ENCODE measurements at regions not wholly inside any gene's neighbourhood (a gene's known extent, or its start where the extent isn't known, plus 50 kb on each side); places are given as distances from the start of the nearest gene placed in this dataset.

- no peak overlapping the region for H3K27ac ChIP-seq (ENCODE audit: insufficient read length, low read depth, low read length)
- no CpG with 5 or more reads among the region's 2 CpGs for WGBS (ENCODE audit: extremely low coverage, insufficient read length, low lambda C conversion rate)
- no peak overlapping the region for H2AFZ ChIP-seq (ENCODE audit: low read length)
- Mint-ChIP-seq H3K27me3 (ENCODE audit: low read depth) (no peaks in the 10 kb centered on the region), H3K4me1 (0 out of 4 replicates have a peak, but pooled peaks cover 0 to 2% of the 10 kb centered on the region in 2 experiments), H3K9me3 (no peaks in the 10 kb centered on the region; a peak in 1 of 5 replicates), H3K36me3 (ENCODE audit: insufficient read depth in 1 of 3, low read depth in 3 of 3) (no peaks in the 10 kb centered on the region), H3K4me3 (no peak overlapping the region), H3K27ac (no peak overlapping the region)
- no peak overlapping the region for H3K56ac ChIP-seq (ENCODE audit: insufficient read length, low read depth, low read length)
- H2BK12ac ChIP-seq (ENCODE audit: insufficient read length, low read depth, low read length) = no peak overlapping the region
- H3K4ac ChIP-seq (ENCODE audit: low read depth, low read length) = no peak overlapping the region
- H3K18ac ChIP-seq (ENCODE audit: insufficient read length, low read depth, low read length) = no peak overlapping the region
- no peak overlapping the region for H4K91ac ChIP-seq (ENCODE audit: insufficient read length, low read depth, low read length)
- H3K9me3 ChIP-seq (ENCODE audit: control insufficient read depth, low read depth, low read length) = no peaks in the 10 kb centered on the region
- H2BK120ac ChIP-seq (ENCODE audit: low read depth, low read length, poor library complexity, severe bottlenecking) = no peak overlapping the region
- H3K79me1 ChIP-seq (ENCODE audit: insufficient read depth, low read depth, low read length, poor library complexity, severe bottlenecking) = no peaks in the 10 kb centered on the region
- no peaks in the 10 kb centered on the region for H3K4me1 ChIP-seq (ENCODE audit: insufficient read depth, low read length)
- no peak overlapping the region for H2BK15ac ChIP-seq (ENCODE audit: low read depth, low read length)
- no peak overlapping the region for H3K9ac ChIP-seq (ENCODE audit: extremely low read depth, insufficient read length, low read length)
- no peaks in the 10 kb centered on the region for H3K79me2 ChIP-seq (ENCODE audit: insufficient read depth, low read length)
- H2AK5ac ChIP-seq (ENCODE audit: insufficient read length, low read length) = no peak overlapping the region
- H3K23me2 ChIP-seq (ENCODE audit: insufficient read length, low read depth, low read length, poor library complexity, severe bottlenecking) = no peaks in the 10 kb centered on the region
- H2BK20ac ChIP-seq (ENCODE audit: low read depth, low read length, poor library complexity, severe bottlenecking) = no peak overlapping the region
- no peak overlapping the region for H3K14ac ChIP-seq (ENCODE audit: insufficient read depth, low read length)
- no peak for TF ChIP-seq CTCF (conservative IDR thresholded peaks at IDR 0.05)
- H4K20me1 ChIP-seq (ENCODE audit: control insufficient read depth, insufficient read depth, insufficient read length) = no peaks in the 10 kb centered on the region
- no peak overlapping the region for H4K5ac ChIP-seq (ENCODE audit: insufficient read length, low read depth, low read length)
- no peak for DNase-seq
- no peak overlapping the region for H3K23ac ChIP-seq (ENCODE audit: insufficient read length, low read depth, low read length)
- no peak overlapping the region for H3K4me2 ChIP-seq (ENCODE audit: insufficient read depth, insufficient read length, low read length)
- no peaks in the 10 kb centered on the region for H3K27me3 ChIP-seq (ENCODE audit: insufficient read depth, low read length)
- no peak overlapping the region for H4K8ac ChIP-seq (replicated peaks; ENCODE audit: insufficient read length, low read depth, low read length)
- H3T11ph ChIP-seq (ENCODE audit: low read length) = no peak overlapping the region
- no peak overlapping the region for H2BK5ac ChIP-seq (ENCODE audit: insufficient read length, low read length)
Measured at GRCh38 chr14:39984323-39984722, 552.1 kb upstream of the FBXO33 start.
